ENCODE measurements at regions not wholly inside any gene's neighbourhood (a gene's known extent, or its start where the extent isn't known, plus 50 kb on each side); places are given as distances from the start of the nearest gene placed in this dataset.

- DNase-seq (ENCODE audit: extremely low read depth, low read depth, low spot score): no peak
Measured at GRCh38 chr3:66672830-66673229, 172.0 kb upstream of the LRIG1 start.

GRCh38 chr3:66673293-66673692 is 172.5 kb upstream of the LRIG1 start:
- no peak for DNase-seq (ENCODE audit: extremely low read depth, low read depth, low spot score)

- no peak for DNase-seq (ENCODE audit: extremely low read depth, low read depth, low spot score)
Measured at GRCh38 chr3:66675366-66675765, 174.5 kb upstream of the LRIG1 start.

- DNase-seq (ENCODE audit: extremely low read depth, low read depth, low spot score): no peak
Measured at GRCh38 chr3:66692042-66692765, 191.4 kb upstream of the LRIG1 start.

- DNase-seq (ENCODE audit: extremely low read depth, low read depth, low spot score): no peak
Measured at GRCh38 chr3:66692766-66693150, 191.9 kb upstream of the LRIG1 start.

GRCh38 chr3:66693461-66694031 is 192.7 kb upstream of the LRIG1 start:
- no peak for DNase-seq (ENCODE audit: extremely low read depth, low read depth, low spot score)

GRCh38 chr3:66702126-66702525 is 201.3 kb upstream of the LRIG1 start:
- DNase-seq (ENCODE audit: extremely low read depth, low read depth, low spot score): no peak

- DNase-seq (ENCODE audit: extremely low read depth, low read depth, low spot score): no peak
Measured at GRCh38 chr3:66703501-66703900, 202.7 kb upstream of the LRIG1 start.

GRCh38 chr3:66705076-66705475 is 204.3 kb upstream of the LRIG1 start:
- no peak for DNase-seq (ENCODE audit: extremely low read depth, low read depth, low spot score)

GRCh38 chr3:66706890-66707289 is 206.1 kb upstream of the LRIG1 start:
- no peak for DNase-seq (ENCODE audit: extremely low read depth, low read depth, low spot score)

- no peak for DNase-seq (ENCODE audit: extremely low read depth, low read depth, low spot score)
Measured at GRCh38 chr3:66709532-66709931, 208.7 kb upstream of the LRIG1 start.

- no peak for DNase-seq (ENCODE audit: extremely low read depth, low read depth, low spot score)
Measured at GRCh38 chr3:66712210-66712609, 211.4 kb upstream of the LRIG1 start.

GRCh38 chr3:66713921-66714320 is 213.1 kb upstream of the LRIG1 start:
- DNase-seq (ENCODE audit: extremely low read depth, low read depth, low spot score): no peak

GRCh38 chr3:66715806-66716205 is 215.0 kb upstream of the LRIG1 start:
- DNase-seq (ENCODE audit: extremely low read depth, low read depth, low spot score): no peak

GRCh38 chr3:66717806-66718205 is 217.0 kb upstream of the LRIG1 start:
- no peak for DNase-seq (ENCODE audit: extremely low read depth, low read depth, low spot score)

- no peak for DNase-seq (ENCODE audit: extremely low read depth, low read depth, low spot score)
Measured at GRCh38 chr3:66719796-66720356, 219.1 kb upstream of the LRIG1 start.

GRCh38 chr3:66720508-66720907 is 219.7 kb upstream of the LRIG1 start:
- no peak for DNase-seq (ENCODE audit: extremely low read depth, low read depth, low spot score)

- DNase-seq (ENCODE audit: extremely low read depth, low read depth, low spot score): peak; percentile 5
Measured at GRCh38 chr3:66722675-66723074, 221.9 kb upstream of the LRIG1 start.

- no peak for DNase-seq (ENCODE audit: extremely low read depth, low read depth, low spot score)
Measured at GRCh38 chr3:66723231-66723630, 222.4 kb upstream of the LRIG1 start.

- DNase-seq (ENCODE audit: extremely low read depth, low read depth, low spot score): no peak
Measured at GRCh38 chr3:66729687-66730393, 229.0 kb upstream of the LRIG1 start.

- DNase-seq (ENCODE audit: extremely low read depth, low read depth, low spot score): no peak
Measured at GRCh38 chr3:66738625-66739365, 238.0 kb upstream of the LRIG1 start.

Measured in glomerular endothelial cell (primary cell).